WTC11 (cell line): ENCODE measurements at regions not wholly inside any gene's neighbourhood (a gene's known extent, or its start where the extent isn't known, plus 50 kb on each side); places are given as distances from the start of the nearest gene placed in this dataset.

Experiments used
- ATAC-seq: fragments of 200-7000 bp; cut with Tn5 transposase; 2 replicates; pipeline ENCODE4 v1.10.0; 2021; ENCODE audit warnings: mild to moderate bottlenecking, moderate library complexity
- CTCF ChIA-PET: fragments of 300-600 bp; sonication (Branson Sonifier 250); formaldehyde crosslinking; loops from one replicate; lab custom pipeline; 2021; ENCODE audit warnings: antibody characterized with exemption; lab: Charles Lee
- POLR2A ChIA-PET: fragments of 350-600 bp; sonication (Branson Sonifier 250); formaldehyde crosslinking; loops from one replicate; lab custom pipeline; 2021; ENCODE audit warnings: antibody characterized with exemption; lab: Charles Lee
- DNase-seq: peaks from one replicate; pipeline ENCODE4 v3.0.0; 2021; ENCODE audit warnings: low spot score
- H3K27ac Mint-ChIP-seq: 2 replicates; pipeline ENCODE4 v1.8.0; 2021; ENCODE audit warnings: mixed read lengths
- H3K27me3 Mint-ChIP-seq: 2 replicates; pipeline ENCODE4 v1.8.0; 2021; ENCODE audit warnings: low read depth, mild to moderate bottlenecking, moderate library complexity, mixed read lengths
- H3K36me3 Mint-ChIP-seq: 2 replicates; pipeline ENCODE4 v1.8.0; 2021; ENCODE audit warnings: mixed read lengths
- H3K4me1 Mint-ChIP-seq: 2 replicates; pipeline ENCODE4 v1.8.0; 2022; ENCODE audit warnings: mixed read lengths
- H3K4me3 Mint-ChIP-seq: 2 replicates; pipeline ENCODE4 v1.8.0; 2021; ENCODE audit warnings: mild to moderate bottlenecking, moderate library complexity, mixed read lengths
- H3K9me3 Mint-ChIP-seq: 2 replicates; pipeline ENCODE4 v1.8.0; 2021; ENCODE audit warnings: mixed read lengths
- EMX1 ChIP-seq: fragments of 250-450 bp; sonication (Bioruptor Pico); IDR thresholded peaks from 2 replicates; pipeline ENCODE4 v1.8.0; 2021; ENCODE audit warnings: mild to moderate bottlenecking
- JUN ChIP-seq: sonication (generic); formaldehyde crosslinking; IDR thresholded peaks from 2 replicates; pipeline ENCODE4 v1.8.0; 2023; ENCODE audit warnings: mild to moderate bottlenecking, missing genetic modification reagents
- NFATC4 ChIP-seq: fragments of 250-450 bp; sonication (Bioruptor Pico); IDR thresholded peaks from 2 replicates; pipeline ENCODE4 v1.9.0; 2021; ENCODE audit warnings: mild to moderate bottlenecking
- NR1H2 ChIP-seq: sonication (generic); formaldehyde crosslinking; IDR thresholded peaks from 2 replicates; pipeline ENCODE4 v1.9.0; 2021; ENCODE audit warnings: mild to moderate bottlenecking, moderate library complexity, missing genetic modification reagents
- PRRX2 ChIP-seq: fragments of 250-450 bp; sonication (Bioruptor Pico); IDR thresholded peaks from 2 replicates; pipeline ENCODE4 v1.8.0; 2021; ENCODE audit warnings: mild to moderate bottlenecking
- RORB ChIP-seq: fragments of 250-450 bp; sonication (Bioruptor Pico); IDR thresholded peaks from 2 replicates; pipeline ENCODE4 v1.9.0; 2021; ENCODE audit warnings: mild to moderate bottlenecking
- SMAD3 ChIP-seq: sonication (generic); formaldehyde crosslinking; IDR thresholded peaks from 2 replicates; pipeline ENCODE4 v1.8.0; 2022; ENCODE audit warnings: missing genetic modification reagents, mild to moderate bottlenecking, borderline replicate concordance
- SP1 ChIP-seq: sonication (generic); formaldehyde crosslinking; conservative IDR thresholded peaks from 2 replicates; pipeline ENCODE4 v1.8.1; 2022; ENCODE audit warnings: missing genetic modification reagents
- TCF7 ChIP-seq: sonication (generic); formaldehyde crosslinking; IDR thresholded peaks from 2 replicates; pipeline ENCODE4 v1.8.0; 2022; ENCODE audit warnings: mild to moderate bottlenecking, low read depth, missing genetic modification reagents, moderate library complexity
- TP53 ChIP-seq: sonication (generic); formaldehyde crosslinking; IDR thresholded peaks from 2 replicates; pipeline ENCODE4 v1.8.1; 2023; ENCODE audit warnings: mild to moderate bottlenecking, missing genetic modification reagents
- ZNF121 ChIP-seq: sonication (generic); formaldehyde crosslinking; IDR thresholded peaks from 2 replicates; pipeline ENCODE4 v1.8.0; 2023; ENCODE audit warnings: missing genetic modification reagents
- ZNF219 ChIP-seq: sonication (generic); formaldehyde crosslinking; IDR thresholded peaks from 2 replicates; pipeline ENCODE4 v1.8.0; 2023; ENCODE audit warnings: missing genetic modification reagents, mild to moderate bottlenecking, borderline replicate concordance
- ZNF317 ChIP-seq: sonication (generic); formaldehyde crosslinking; IDR thresholded peaks from 2 replicates; pipeline ENCODE4 v1.8.1; 2023; ENCODE audit warnings: low read depth, mild to moderate bottlenecking, moderate library complexity, missing genetic modification reagents, borderline replicate concordance
- ZNF416 ChIP-seq: fragments of 250-450 bp; sonication (Bioruptor Pico); IDR thresholded peaks from 2 replicates; pipeline ENCODE4 v1.9.0; 2021; ENCODE audit warnings: mild to moderate bottlenecking, inconsistent platforms
- TF ChIP-seq, protein P1 (sequence below): sonication (generic); formaldehyde crosslinking; IDR thresholded peaks from 2 replicates; pipeline ENCODE4 v1.8.1; 2022; ENCODE audit warnings: low read depth, mild to moderate bottlenecking, moderate library complexity, missing genetic modification reagents, borderline replicate concordance
- TF ChIP-seq, protein P2 (sequence below): sonication (generic); formaldehyde crosslinking; IDR thresholded peaks from 2 replicates; pipeline ENCODE4 v1.8.0; 2022; ENCODE audit warnings: mild to moderate bottlenecking, missing genetic modification reagents
- TF ChIP-seq, protein P3 (sequence below): sonication (generic); formaldehyde crosslinking; IDR thresholded peaks from 2 replicates; pipeline ENCODE4 v1.8.0; 2023; ENCODE audit warnings: mild to moderate bottlenecking, missing genetic modification reagents
- TF ChIP-seq, protein P4 (sequence below): sonication (generic); formaldehyde crosslinking; IDR thresholded peaks from 2 replicates; pipeline ENCODE4 v1.8.1; 2022; ENCODE audit warnings: mild to moderate bottlenecking, moderate library complexity, missing genetic modification reagents
- TF ChIP-seq, protein P5 (sequence below): sonication (generic); formaldehyde crosslinking; IDR thresholded peaks from 2 replicates; pipeline ENCODE4 v1.8.0; 2022; ENCODE audit warnings: mild to moderate bottlenecking, missing genetic modification reagents
- TF ChIP-seq, protein P6 (sequence below): sonication (generic); formaldehyde crosslinking; IDR thresholded peaks from 2 replicates; pipeline ENCODE4 v1.8.0; 2022; ENCODE audit warnings: mild to moderate bottlenecking, missing genetic modification reagents
- TF ChIP-seq, protein P7 (sequence below): fragments of 200-600 bp; IDR thresholded peaks from 2 replicates; pipeline ENCODE4 v1.8.0; 2022; ENCODE audit warnings: antibody characterized with exemption

DNA sequence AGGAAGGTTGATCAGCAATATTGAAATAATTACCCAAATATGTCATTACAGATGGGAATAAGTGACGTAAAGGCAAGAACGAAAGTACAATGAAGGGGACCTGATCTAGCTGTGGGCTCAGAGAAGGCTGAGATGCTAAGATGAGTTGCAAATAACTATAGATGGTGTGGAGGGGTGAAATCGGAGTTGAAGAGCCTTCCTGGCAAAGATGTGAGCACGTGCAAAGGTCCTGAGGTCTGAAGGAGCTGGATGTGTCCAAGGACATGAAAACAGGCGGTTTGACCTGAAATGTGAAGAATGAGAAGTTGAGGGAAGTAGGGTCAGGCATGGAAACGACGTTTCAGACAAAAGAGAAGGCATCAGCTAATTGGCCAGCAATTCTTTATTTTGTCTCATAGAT is 61.6 kb upstream of the SLC45A1 start:
- no peak for ATAC-seq
- Mint-ChIP-seq H3K4me1 (peaks cover 32% of the 10 kb centered on the region), H3K9me3 (peaks cover 13% of the 10 kb centered on the region), H3K27ac (no peak overlapping the region), H3K36me3 (peaks cover 3% of the 10 kb centered on the region; the same call in 1 of the 2 replicates), H3K27me3 (no peaks in the 10 kb centered on the region), H3K4me3 (no peak overlapping the region)
- TF ChIP-seq NFATC4 (no peak), ZNF219 (CRISPR knock-in tag) (no peak), ZNF317 (CRISPR knock-in tag) (no peak), NR1H2 (CRISPR knock-in tag) (no peak), SP1 (CRISPR knock-in tag) (no peak)
- TF ChIP-seq, protein P1, sequence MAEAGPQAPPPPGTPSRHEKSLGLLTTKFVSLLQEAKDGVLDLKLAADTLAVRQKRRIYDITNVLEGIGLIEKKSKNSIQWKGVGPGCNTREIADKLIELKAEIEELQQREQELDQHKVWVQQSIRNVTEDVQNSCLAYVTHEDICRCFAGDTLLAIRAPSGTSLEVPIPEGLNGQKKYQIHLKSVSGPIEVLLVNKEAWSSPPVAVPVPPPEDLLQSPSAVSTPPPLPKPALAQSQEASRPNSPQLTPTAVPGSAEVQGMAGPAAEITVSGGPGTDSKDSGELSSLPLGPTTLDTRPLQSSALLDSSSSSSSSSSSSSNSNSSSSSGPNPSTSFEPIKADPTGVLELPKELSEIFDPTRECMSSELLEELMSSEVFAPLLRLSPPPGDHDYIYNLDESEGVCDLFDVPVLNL (CRISPR knock-in tag) = no peak
- ChIA-PET POLR2A (no interaction called here), CTCF (no interaction called here)
- DNase-seq = no peak

DNA sequence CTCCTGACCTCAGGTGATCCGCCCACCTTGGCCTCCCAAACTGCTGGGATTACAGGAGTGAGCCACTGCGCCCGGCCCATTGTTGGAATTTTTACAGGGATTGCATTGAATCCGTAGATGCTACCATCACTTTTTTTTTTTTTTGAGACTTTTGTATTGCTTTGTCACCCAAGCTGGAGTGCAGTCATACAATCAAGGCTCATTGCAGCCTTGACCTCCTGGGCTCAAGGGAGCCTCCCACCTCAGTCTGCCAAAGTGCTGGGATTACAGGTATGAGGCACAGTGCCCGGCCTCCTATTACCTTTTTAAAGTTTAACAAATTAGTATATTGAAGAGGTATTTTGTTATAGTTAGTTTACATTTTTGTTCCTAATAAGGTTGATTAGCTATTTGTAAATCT is 62.2 kb upstream of the SLC45A1 start:
- no peaks in the 10 kb centered on the region for H3K27me3 Mint-ChIP-seq
- DNase-seq = no peak
- no peak overlapping the region for H3K27ac Mint-ChIP-seq
- H3K9me3 Mint-ChIP-seq = peaks cover 13% of the 10 kb centered on the region
- H3K4me1 Mint-ChIP-seq = peaks cover 30% of the 10 kb centered on the region
- ATAC-seq = no peak
- no peak for TF ChIP-seq JUN (CRISPR knock-in tag)
- ChIA-PET CTCF (no interaction called here), POLR2A (no interaction called here)
- no peak overlapping the region for H3K4me3 Mint-ChIP-seq
- peaks cover 3% of the 10 kb centered on the region; the same call in 1 of the 2 replicates for H3K36me3 Mint-ChIP-seq

DNA sequence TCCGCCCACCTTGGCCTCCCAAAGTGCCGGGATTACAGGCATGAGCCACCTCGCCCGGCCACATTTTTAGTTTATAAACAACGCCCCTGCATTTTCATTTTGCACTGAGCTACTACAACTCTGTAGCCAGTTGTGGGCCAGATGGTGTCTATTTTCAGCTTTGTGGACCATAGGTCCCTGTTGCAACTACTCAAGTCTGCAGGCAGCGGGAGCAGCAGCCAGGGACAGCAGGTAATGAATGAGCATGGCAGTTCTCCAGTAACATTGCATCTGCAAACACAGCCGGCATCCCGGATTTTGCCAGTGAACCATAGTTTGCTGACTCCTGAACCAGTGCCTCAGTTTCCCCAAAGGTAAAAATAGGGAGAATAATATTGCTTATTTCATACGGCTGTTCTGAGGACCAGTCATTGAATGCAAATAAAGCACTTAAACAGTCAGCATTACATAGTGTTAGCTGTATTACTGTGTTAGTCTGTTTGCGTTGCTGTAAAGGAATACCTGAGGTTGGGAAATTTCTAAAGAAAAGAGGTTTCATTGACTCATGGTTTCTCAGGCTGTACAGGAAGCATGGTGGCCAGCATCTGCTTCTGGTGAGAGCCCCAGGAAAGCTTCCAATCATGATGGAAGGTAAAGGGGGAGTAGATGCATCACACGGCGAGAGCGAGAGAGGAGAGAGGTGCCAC is 65.5 kb upstream of the SLC45A1 start:
- ChIA-PET CTCF (interaction anchor here (1.1 to 1.2 kb wide), 2 partner anchors 62 to 86 kb away, joined by 3 to 5 read pairs; no protein-coding TSS in a partner anchor), POLR2A (interaction anchor here (0.6 kb wide), 1 partner anchor 265 kb away, joined by 5 read pairs; no protein-coding TSS in a partner anchor)
- Mint-ChIP-seq H3K27me3 (no peaks in the 10 kb centered on the region), H3K36me3 (peaks cover 3% of the 10 kb centered on the region; the same call in 1 of the 2 replicates), H3K4me3 (no peak overlapping the region), H3K9me3 (peaks cover 9% of the 10 kb centered on the region), H3K27ac (no peak overlapping the region), H3K4me1 (peaks cover 17% of the 10 kb centered on the region)
- ATAC-seq (no peak), DNase-seq (no peak)
- TF ChIP-seq ZNF121 (no peak), ZNF416 (CRISPR knock-in tag) (no peak), PRRX2 (CRISPR knock-in tag) (no peak), NR1H2 (CRISPR knock-in tag) (no peak), TP53 (no peak), TCF7 (CRISPR knock-in tag) (no peak), EMX1 (CRISPR knock-in tag) (no peak), SMAD3 (CRISPR knock-in tag) (no peak), RORB (CRISPR knock-in tag) (no peak)
- TF ChIP-seq, protein P2, sequence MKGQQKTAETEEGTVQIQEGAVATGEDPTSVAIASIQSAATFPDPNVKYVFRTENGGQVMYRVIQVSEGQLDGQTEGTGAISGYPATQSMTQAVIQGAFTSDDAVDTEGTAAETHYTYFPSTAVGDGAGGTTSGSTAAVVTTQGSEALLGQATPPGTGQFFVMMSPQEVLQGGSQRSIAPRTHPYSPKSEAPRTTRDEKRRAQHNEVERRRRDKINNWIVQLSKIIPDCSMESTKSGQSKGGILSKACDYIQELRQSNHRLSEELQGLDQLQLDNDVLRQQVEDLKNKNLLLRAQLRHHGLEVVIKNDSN = no peak
- TF ChIP-seq, protein P3, sequence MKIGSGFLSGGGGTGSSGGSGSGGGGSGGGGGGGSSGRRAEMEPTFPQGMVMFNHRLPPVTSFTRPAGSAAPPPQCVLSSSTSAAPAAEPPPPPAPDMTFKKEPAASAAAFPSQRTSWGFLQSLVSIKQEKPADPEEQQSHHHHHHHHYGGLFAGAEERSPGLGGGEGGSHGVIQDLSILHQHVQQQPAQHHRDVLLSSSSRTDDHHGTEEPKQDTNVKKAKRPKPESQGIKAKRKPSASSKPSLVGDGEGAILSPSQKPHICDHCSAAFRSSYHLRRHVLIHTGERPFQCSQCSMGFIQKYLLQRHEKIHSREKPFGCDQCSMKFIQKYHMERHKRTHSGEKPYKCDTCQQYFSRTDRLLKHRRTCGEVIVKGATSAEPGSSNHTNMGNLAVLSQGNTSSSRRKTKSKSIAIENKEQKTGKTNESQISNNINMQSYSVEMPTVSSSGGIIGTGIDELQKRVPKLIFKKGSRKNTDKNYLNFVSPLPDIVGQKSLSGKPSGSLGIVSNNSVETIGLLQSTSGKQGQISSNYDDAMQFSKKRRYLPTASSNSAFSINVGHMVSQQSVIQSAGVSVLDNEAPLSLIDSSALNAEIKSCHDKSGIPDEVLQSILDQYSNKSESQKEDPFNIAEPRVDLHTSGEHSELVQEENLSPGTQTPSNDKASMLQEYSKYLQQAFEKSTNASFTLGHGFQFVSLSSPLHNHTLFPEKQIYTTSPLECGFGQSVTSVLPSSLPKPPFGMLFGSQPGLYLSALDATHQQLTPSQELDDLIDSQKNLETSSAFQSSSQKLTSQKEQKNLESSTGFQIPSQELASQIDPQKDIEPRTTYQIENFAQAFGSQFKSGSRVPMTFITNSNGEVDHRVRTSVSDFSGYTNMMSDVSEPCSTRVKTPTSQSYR = no peak
- TF ChIP-seq, protein P4, sequence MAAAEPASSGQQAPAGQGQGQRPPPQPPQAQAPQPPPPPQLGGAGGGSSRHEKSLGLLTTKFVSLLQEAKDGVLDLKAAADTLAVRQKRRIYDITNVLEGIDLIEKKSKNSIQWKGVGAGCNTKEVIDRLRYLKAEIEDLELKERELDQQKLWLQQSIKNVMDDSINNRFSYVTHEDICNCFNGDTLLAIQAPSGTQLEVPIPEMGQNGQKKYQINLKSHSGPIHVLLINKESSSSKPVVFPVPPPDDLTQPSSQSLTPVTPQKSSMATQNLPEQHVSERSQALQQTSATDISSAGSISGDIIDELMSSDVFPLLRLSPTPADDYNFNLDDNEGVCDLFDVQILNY (CRISPR knock-in tag) = no peak
- TF ChIP-seq, protein P5, sequence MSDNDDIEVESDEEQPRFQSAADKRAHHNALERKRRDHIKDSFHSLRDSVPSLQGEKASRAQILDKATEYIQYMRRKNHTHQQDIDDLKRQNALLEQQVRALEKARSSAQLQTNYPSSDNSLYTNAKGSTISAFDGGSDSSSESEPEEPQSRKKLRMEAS = no peak
- TF ChIP-seq, protein P6, sequence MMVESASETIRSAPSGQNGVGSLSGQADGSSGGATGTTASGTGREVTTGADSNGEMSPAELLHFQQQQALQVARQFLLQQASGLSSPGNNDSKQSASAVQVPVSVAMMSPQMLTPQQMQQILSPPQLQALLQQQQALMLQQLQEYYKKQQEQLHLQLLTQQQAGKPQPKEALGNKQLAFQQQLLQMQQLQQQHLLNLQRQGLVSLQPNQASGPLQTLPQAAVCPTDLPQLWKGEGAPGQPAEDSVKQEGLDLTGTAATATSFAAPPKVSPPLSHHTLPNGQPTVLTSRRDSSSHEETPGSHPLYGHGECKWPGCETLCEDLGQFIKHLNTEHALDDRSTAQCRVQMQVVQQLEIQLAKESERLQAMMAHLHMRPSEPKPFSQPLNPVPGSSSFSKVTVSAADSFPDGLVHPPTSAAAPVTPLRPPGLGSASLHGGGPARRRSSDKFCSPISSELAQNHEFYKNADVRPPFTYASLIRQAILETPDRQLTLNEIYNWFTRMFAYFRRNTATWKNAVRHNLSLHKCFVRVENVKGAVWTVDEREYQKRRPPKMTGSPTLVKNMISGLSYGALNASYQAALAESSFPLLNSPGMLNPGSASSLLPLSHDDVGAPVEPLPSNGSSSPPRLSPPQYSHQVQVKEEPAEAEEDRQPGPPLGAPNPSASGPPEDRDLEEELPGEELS (CRISPR knock-in tag) = no peak
- TF ChIP-seq, protein P7, sequence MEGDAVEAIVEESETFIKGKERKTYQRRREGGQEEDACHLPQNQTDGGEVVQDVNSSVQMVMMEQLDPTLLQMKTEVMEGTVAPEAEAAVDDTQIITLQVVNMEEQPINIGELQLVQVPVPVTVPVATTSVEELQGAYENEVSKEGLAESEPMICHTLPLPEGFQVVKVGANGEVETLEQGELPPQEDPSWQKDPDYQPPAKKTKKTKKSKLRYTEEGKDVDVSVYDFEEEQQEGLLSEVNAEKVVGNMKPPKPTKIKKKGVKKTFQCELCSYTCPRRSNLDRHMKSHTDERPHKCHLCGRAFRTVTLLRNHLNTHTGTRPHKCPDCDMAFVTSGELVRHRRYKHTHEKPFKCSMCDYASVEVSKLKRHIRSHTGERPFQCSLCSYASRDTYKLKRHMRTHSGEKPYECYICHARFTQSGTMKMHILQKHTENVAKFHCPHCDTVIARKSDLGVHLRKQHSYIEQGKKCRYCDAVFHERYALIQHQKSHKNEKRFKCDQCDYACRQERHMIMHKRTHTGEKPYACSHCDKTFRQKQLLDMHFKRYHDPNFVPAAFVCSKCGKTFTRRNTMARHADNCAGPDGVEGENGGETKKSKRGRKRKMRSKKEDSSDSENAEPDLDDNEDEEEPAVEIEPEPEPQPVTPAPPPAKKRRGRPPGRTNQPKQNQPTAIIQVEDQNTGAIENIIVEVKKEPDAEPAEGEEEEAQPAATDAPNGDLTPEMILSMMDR = no peak
